Endothelial cell of umbilical vein (primary cell): ENCODE measurements at regions not wholly inside any gene's neighbourhood (a gene's known extent, or its start where the extent isn't known, plus 50 kb on each side); places are given as distances from the start of the nearest gene placed in this dataset.

Experiments used
- BruUV-seq: library from RNA; stranded (reverse); fragments of 400-500 nt; replicated peaks from 2 replicates; lab custom pipeline; 2021; lab: Mats Ljungman, UMichigan
- CTCF ChIA-PET: fragments of 300-600, 350-600 bp; sonication (Branson Sonifier 250); formaldehyde crosslinking; loops from one replicate; lab custom pipeline; 2021; ENCODE audit warnings: antibody characterized with exemption, inconsistent platforms; lab: Charles Lee
- POLR2A ChIA-PET: fragments of 300-600, 350-600 bp; sonication (Branson Sonifier 250); formaldehyde crosslinking; loops from one replicate; lab custom pipeline; 2021; ENCODE audit warnings: antibody characterized with exemption, inconsistent platforms; lab: Charles Lee
- DNase-seq: peaks from one replicate; pipeline ENCODE4 v3.0.0-alpha.2; 2011; ENCODE audit warnings: low read depth, low spot score
- FAIRE-seq: peaks from 2 replicates; lab custom pipeline; 2011; peaks lifted over from hg19 to GRCh38; lab: Jason Lieb, UNC
- H2AFZ ChIP-seq: 2 replicates; pipeline ENCODE4 v1.6.0; 2012; ENCODE audit warnings: low read depth, low read length, control low read depth, inconsistent platforms
- H3K27ac ChIP-seq: 2 replicates; pipeline ENCODE4 v1.5.1; 2011; ENCODE audit warnings: low read depth, mild to moderate bottlenecking, control low read depth, low read length, moderate library complexity; ENCODE audit not compliant: insufficient read depth
- H3K27me3 ChIP-seq, 2 experiments: 2 replicates each; pipeline versions ENCODE4 v1.6.0 to v1.6.1; 2011; ENCODE audit warnings: low read length in 2 of 2, mixed read lengths in 1 of 2; ENCODE audit not compliant: control insufficient read depth in 2 of 2, insufficient read depth in 2 of 2
- H3K36me3 ChIP-seq, 2 experiments: 2 replicates in 1 of 2; 3 replicates in 1 of 2; pipeline ENCODE4 v1.5.1; 2011; ENCODE audit warnings: low read length in 2 of 2, mild to moderate bottlenecking in 1 of 2, moderate library complexity in 1 of 2; ENCODE audit not compliant: control insufficient read depth in 2 of 2, insufficient read depth in 2 of 2; ENCODE audit errors: extremely low read depth in 1 of 2
- H3K4me1 ChIP-seq: 3 replicates; pipeline ENCODE4 v1.5.1; 2011; ENCODE audit warnings: mild to moderate bottlenecking, low read length; ENCODE audit not compliant: control insufficient read depth, insufficient read depth; ENCODE audit errors: extremely low read depth
- H3K4me2 ChIP-seq: 2 replicates; pipeline ENCODE4 v1.6.1; 2011; ENCODE audit warnings: low read length, control low read depth, mixed read lengths; ENCODE audit not compliant: insufficient read depth
- H3K4me3 ChIP-seq, 3 experiments: fragments of 200-600 bp in 1 of 3; sonication (generic), shearing (Covaris generic) in 1 of 3; replicated peaks in 1 of 3; 2 replicates each; pipeline ENCODE4 v1.5.1; 2011 to 2016; ENCODE audit warnings: control low read depth in 3 of 3, low read length in 3 of 3, mild to moderate bottlenecking in 2 of 3, inconsistent platforms in 1 of 3, low read depth in 1 of 3, moderate library complexity in 1 of 3; ENCODE audit not compliant: insufficient read depth in 1 of 3
- H3K79me2 ChIP-seq: 2 replicates; pipeline ENCODE4 v1.6.0; 2012; ENCODE audit warnings: low read length, inconsistent platforms; ENCODE audit not compliant: control insufficient read depth, insufficient read depth
- H3K9ac ChIP-seq: replicated peaks from 2 replicates; pipeline ENCODE3; 2011; ENCODE audit warnings: low read length, control low read depth; ENCODE audit not compliant: insufficient read depth; ENCODE audit errors: extremely low read depth
- H3K9me1 ChIP-seq: replicated peaks from 3 replicates; pipeline ENCODE4 v1.6.0; 2011; ENCODE audit warnings: mild to moderate bottlenecking, low read length; ENCODE audit not compliant: control insufficient read depth, insufficient read depth; ENCODE audit errors: extremely low read depth
- H3K9me3 ChIP-seq: replicated peaks from 2 replicates; pipeline ENCODE4 v1.5.1; 2012; ENCODE audit warnings: low read length, inconsistent platforms; ENCODE audit not compliant: control insufficient read depth, insufficient read depth
- H4K20me1 ChIP-seq: replicated peaks from 2 replicates; pipeline ENCODE3; 2011; ENCODE audit warnings: mild to moderate bottlenecking, low read length; ENCODE audit not compliant: control insufficient read depth, insufficient read depth; ENCODE audit errors: extremely low read depth
- CTCF ChIP-seq, 2 donors: IDR thresholded peaks; 1 replicate in 1 of 2; 2 replicates in 1 of 2; pipeline ENCODE4 v1.5.1; 2011; ENCODE audit warnings: low read length in 2 of 2, mild to moderate bottlenecking in 2 of 2, moderate library complexity in 2 of 2, control low read depth in 1 of 2, inconsistent platforms in 1 of 2, low read depth in 1 of 2; ENCODE audit not compliant: insufficient read depth in 1 of 2; ENCODE audit errors: extremely low read depth in 1 of 2
- EZH2 ChIP-seq: IDR thresholded peaks from 2 replicates; pipeline ENCODE4 v1.6.1; 2012; ENCODE audit warnings: borderline replicate concordance, low read depth, mild to moderate bottlenecking, moderate library complexity, low read length, inconsistent platforms; ENCODE audit not compliant: severe bottlenecking
- FOS ChIP-seq: IDR thresholded peaks from 2 replicates; pipeline ENCODE4 v1.6.1; 2011; ENCODE audit warnings: mild to moderate bottlenecking, low read length, moderate library complexity, borderline replicate concordance; ENCODE audit not compliant: insufficient read depth
- GATA2 ChIP-seq: IDR thresholded peaks from 2 replicates; pipeline ENCODE4 v1.7.0; 2011; ENCODE audit warnings: low read depth, mild to moderate bottlenecking, moderate library complexity, mixed read lengths, low read length; ENCODE audit not compliant: insufficient read length, insufficient read depth
- JUN ChIP-seq: IDR thresholded peaks from 2 replicates; pipeline ENCODE4 v1.6.1; 2011; ENCODE audit warnings: borderline replicate concordance, low read depth; ENCODE audit not compliant: insufficient read length, insufficient read depth
- MAX ChIP-seq: IDR thresholded peaks from 2 replicates; pipeline ENCODE4 v1.6.1; 2011; ENCODE audit not compliant: insufficient read depth, insufficient read length
- MYC ChIP-seq: IDR thresholded peaks from one replicate; pipeline ENCODE4 v1.6.1; 2011; ENCODE audit warnings: mild to moderate bottlenecking, low read depth, low read length
- POLR2A ChIP-seq: IDR thresholded peaks from 2 replicates; pipeline ENCODE4 v1.6.1; 2012; ENCODE audit warnings: low read depth, mild to moderate bottlenecking, control low read depth, low read length
- POLR2AphosphoS5 ChIP-seq: IDR thresholded peaks from 2 replicates; pipeline ENCODE4 v1.6.1; 2012; ENCODE audit warnings: low read depth, mild to moderate bottlenecking, control low read depth, low read length, moderate library complexity; ENCODE audit not compliant: insufficient read depth
- dilution Hi-C: fragments of 300-500 bp; cut with MboI; formaldehyde crosslinking; loops from one replicate; pipeline ENCODE4 v1.15.0; 2019; ENCODE audit warnings: low sequenced_read_pairs; ENCODE audit not compliant: extremely low pct_ligation_motif_present
- intact Hi-C: fragments of 100-400 bp; cut with micrococcal nuclease; formaldehyde crosslinking; loops from one replicate; pipeline ENCODE4 v1.10.0; 2022

GRCh38 chr2:52112141-52112540 lies 1080.2 kb upstream of the NRXN1 start:
- H3K36me3 ChIP-seq, result no peaks in the 10 kb centered on the region
- no peaks in the 10 kb centered on the region for H3K9me1 ChIP-seq
- FAIRE-seq, result no peak
- H3K27me3 ChIP-seq, result no peaks in the 10 kb centered on the region
- DNase-seq, result no peak
- no peak overlapping the region for H3K27ac ChIP-seq
- no peaks in the 10 kb centered on the region for H4K20me1 ChIP-seq
- H3K79me2 ChIP-seq, result no peaks in the 10 kb centered on the region
- dilution Hi-C loops, result no loop called here
- intact Hi-C loops, result no loop called here
- BruUV-seq, result no TSS peak
- no peaks in the 10 kb centered on the region for H3K4me1 ChIP-seq
- no peak overlapping the region for H3K4me2 ChIP-seq
- ChIA-PET POLR2A (no interaction called here), CTCF (no interaction called here)
- no peak overlapping the region for H3K9ac ChIP-seq
- H2AFZ ChIP-seq, result no peak overlapping the region
- H3K9me3 ChIP-seq, result no peaks in the 10 kb centered on the region
- no peak overlapping the region for H3K4me3 ChIP-seq
- no peak for TF ChIP-seq FOS
- TF ChIP-seq CTCF (IDR thresholded peaks at IDR 0.05; ENCODE audit: extremely low read depth in 1 of 2, insufficient read depth in 1 of 2, low read depth in 1 of 2, low read length in 2 of 2), result no peak
- no peak for TF ChIP-seq EZH2
- no peak for TF ChIP-seq JUN
- no peak for TF ChIP-seq POLR2A
- TF ChIP-seq MYC, result no peak
- TF ChIP-seq MAX, result no peak
- no peak for TF ChIP-seq POLR2AphosphoS5
- no peak for TF ChIP-seq GATA2
